Nephron progenitor cell (in vitro differentiated cells): ENCODE measurements at regions not wholly inside any gene's neighbourhood (a gene's known extent, or its start where the extent isn't known, plus 50 kb on each side); places are given as distances from the start of the nearest gene placed in this dataset.

Experiments
- DNase-seq: peaks from one replicate; pipeline ENCODE4 v3.0.0; 2021
- H3K27ac Mint-ChIP-seq: 2 replicates; pipeline ENCODE4 v1.8.0; 2021; ENCODE audit warnings: mild to moderate bottlenecking, moderate library complexity, mixed read lengths
- H3K27me3 Mint-ChIP-seq: 2 replicates; pipeline ENCODE4 v1.8.0; 2021; ENCODE audit warnings: mild to moderate bottlenecking, low read depth, mixed read lengths; ENCODE audit not compliant: poor library complexity
- H3K36me3 Mint-ChIP-seq: 2 replicates; pipeline ENCODE4 v1.8.0; 2021; ENCODE audit warnings: low read depth, mixed read lengths
- H3K4me1 Mint-ChIP-seq: 2 replicates; pipeline ENCODE4 v1.8.0; 2021; ENCODE audit warnings: mixed read lengths
- H3K4me3 Mint-ChIP-seq: 2 replicates; pipeline ENCODE4 v1.8.0; 2021; ENCODE audit warnings: mild to moderate bottlenecking, moderate library complexity, mixed read lengths
- H3K9me3 Mint-ChIP-seq: 2 replicates; pipeline ENCODE4 v1.8.0; 2021; ENCODE audit warnings: mild to moderate bottlenecking, moderate library complexity, mixed read lengths
- CTCF ChIP-seq: fragments of 200-600 bp; sonication (generic); IDR thresholded peaks from 2 replicates; pipeline ENCODE4 v1.5.0; 2021; ENCODE audit warnings: antibody characterized with exemption

GRCh38 chr2:38496927-38497669, 105.6 kb downstream of the HNRNPLL start:
- TF ChIP-seq CTCF = no peak
- Mint-ChIP-seq H3K27ac (no peak overlapping the region), H3K36me3 (peaks cover 4% of the 10 kb centered on the region), H3K9me3 (peaks cover 15% of the 10 kb centered on the region), H3K27me3 (peaks cover 12% of the 10 kb centered on the region), H3K4me1 (peaks cover 56% of the 10 kb centered on the region), H3K4me3 (no peak overlapping the region)
- DNase-seq = no peak

- Mint-ChIP-seq H3K36me3 (peaks cover 3% of the 10 kb centered on the region), H3K9me3 (peaks cover 7% of the 10 kb centered on the region), H3K27ac (no peak overlapping the region), H3K4me1 (peaks cover 55% of the 10 kb centered on the region), H3K4me3 (no peak overlapping the region), H3K27me3 (peaks cover 12% of the 10 kb centered on the region)
- no peak for DNase-seq
- no peak for TF ChIP-seq CTCF
Measured at GRCh38 chr2:38495880-38496279, 106.8 kb downstream of the HNRNPLL start.

- no peak for DNase-seq
- no peak for TF ChIP-seq CTCF
- H3K27me3 Mint-ChIP-seq = peaks cover 7% of the 10 kb centered on the region
- H3K4me1 Mint-ChIP-seq = peaks cover 40% of the 10 kb centered on the region
- H3K9me3 Mint-ChIP-seq = no peaks in the 10 kb centered on the region
- H3K4me3 Mint-ChIP-seq = peak overlapping the region; percentile 0
- H3K27ac Mint-ChIP-seq = peak overlapping the region; percentile 21
- H3K36me3 Mint-ChIP-seq = no peaks in the 10 kb centered on the region
Measured at GRCh38 chr2:38494394-38494793, 108.3 kb downstream of the HNRNPLL start.

GRCh38 chr2:38492042-38492615, 110.6 kb downstream of the HNRNPLL start:
- H3K36me3 Mint-ChIP-seq = no peaks in the 10 kb centered on the region
- TF ChIP-seq CTCF = no peak
- DNase-seq = no peak
- no peaks in the 10 kb centered on the region for H3K27me3 Mint-ChIP-seq
- peaks cover 28% of the 10 kb centered on the region for H3K4me1 Mint-ChIP-seq
- H3K27ac Mint-ChIP-seq = no peak overlapping the region
- H3K9me3 Mint-ChIP-seq = no peaks in the 10 kb centered on the region
- H3K4me3 Mint-ChIP-seq = no peak overlapping the region

GRCh38 chr2:38491436-38491835, 111.3 kb downstream of the HNRNPLL start:
- no peak for TF ChIP-seq CTCF
- peaks cover 24% of the 10 kb centered on the region for H3K4me1 Mint-ChIP-seq
- no peaks in the 10 kb centered on the region for H3K9me3 Mint-ChIP-seq
- no peaks in the 10 kb centered on the region for H3K27me3 Mint-ChIP-seq
- no peaks in the 10 kb centered on the region for H3K36me3 Mint-ChIP-seq
- no peak for DNase-seq
- H3K4me3 Mint-ChIP-seq = no peak overlapping the region
- no peak overlapping the region for H3K27ac Mint-ChIP-seq

- no peaks in the 10 kb centered on the region for H3K36me3 Mint-ChIP-seq
- no peaks in the 10 kb centered on the region for H3K27me3 Mint-ChIP-seq
- TF ChIP-seq CTCF = no peak
- H3K4me1 Mint-ChIP-seq = peaks cover 22% of the 10 kb centered on the region
- no peak for DNase-seq
- no peaks in the 10 kb centered on the region for H3K9me3 Mint-ChIP-seq
- no peak overlapping the region for H3K4me3 Mint-ChIP-seq
- H3K27ac Mint-ChIP-seq = no peak overlapping the region
Measured at GRCh38 chr2:38489846-38490245, 112.8 kb upstream of the ATL2 start.
